ENCODE measurements at regions not wholly inside any gene's neighbourhood (a gene's known extent, or its start where the extent isn't known, plus 50 kb on each side); places are given as distances from the start of the nearest gene placed in this dataset.

DNA sequence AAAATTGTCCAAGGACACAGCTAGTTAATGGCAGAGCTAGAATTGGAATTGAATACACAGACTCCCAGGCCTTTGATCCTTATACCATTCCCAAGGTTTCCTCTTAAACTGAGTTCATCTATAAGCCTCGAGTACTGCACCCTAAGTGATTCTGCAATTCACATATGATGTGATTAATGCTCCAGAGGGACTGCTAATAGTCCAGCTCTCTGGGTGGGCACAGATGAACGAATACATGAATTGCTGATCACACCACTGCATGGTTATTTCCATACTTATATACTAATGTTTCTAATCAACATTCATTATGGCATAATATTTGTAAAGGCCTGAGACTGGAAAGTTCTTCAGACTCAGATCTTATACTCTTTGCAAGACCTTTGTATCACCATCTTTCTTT, 101.8 kb downstream of the NUFIP1 start:
- TF ChIP-seq, protein P1, sequence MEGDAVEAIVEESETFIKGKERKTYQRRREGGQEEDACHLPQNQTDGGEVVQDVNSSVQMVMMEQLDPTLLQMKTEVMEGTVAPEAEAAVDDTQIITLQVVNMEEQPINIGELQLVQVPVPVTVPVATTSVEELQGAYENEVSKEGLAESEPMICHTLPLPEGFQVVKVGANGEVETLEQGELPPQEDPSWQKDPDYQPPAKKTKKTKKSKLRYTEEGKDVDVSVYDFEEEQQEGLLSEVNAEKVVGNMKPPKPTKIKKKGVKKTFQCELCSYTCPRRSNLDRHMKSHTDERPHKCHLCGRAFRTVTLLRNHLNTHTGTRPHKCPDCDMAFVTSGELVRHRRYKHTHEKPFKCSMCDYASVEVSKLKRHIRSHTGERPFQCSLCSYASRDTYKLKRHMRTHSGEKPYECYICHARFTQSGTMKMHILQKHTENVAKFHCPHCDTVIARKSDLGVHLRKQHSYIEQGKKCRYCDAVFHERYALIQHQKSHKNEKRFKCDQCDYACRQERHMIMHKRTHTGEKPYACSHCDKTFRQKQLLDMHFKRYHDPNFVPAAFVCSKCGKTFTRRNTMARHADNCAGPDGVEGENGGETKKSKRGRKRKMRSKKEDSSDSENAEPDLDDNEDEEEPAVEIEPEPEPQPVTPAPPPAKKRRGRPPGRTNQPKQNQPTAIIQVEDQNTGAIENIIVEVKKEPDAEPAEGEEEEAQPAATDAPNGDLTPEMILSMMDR (IDR thresholded peaks at IDR 0.05), result no peak
- Mint-ChIP-seq H3K4me1 (ENCODE audit: low read depth) (peaks cover 15% of the 10 kb centered on the region), H3K9me3 (ENCODE audit: low read depth) (no peaks in the 10 kb centered on the region), H3K27ac (ENCODE audit: unreplicated experiment) (no peak overlapping the region), H3K4me3 (ENCODE audit: unreplicated experiment) (no peak overlapping the region), H3K36me3 (ENCODE audit: low read depth) (no peaks in the 10 kb centered on the region), H3K27me3 (ENCODE audit: low read depth) (no peaks in the 10 kb centered on the region)
- DNase-seq (ENCODE audit: low spot score), result no peak

DNA sequence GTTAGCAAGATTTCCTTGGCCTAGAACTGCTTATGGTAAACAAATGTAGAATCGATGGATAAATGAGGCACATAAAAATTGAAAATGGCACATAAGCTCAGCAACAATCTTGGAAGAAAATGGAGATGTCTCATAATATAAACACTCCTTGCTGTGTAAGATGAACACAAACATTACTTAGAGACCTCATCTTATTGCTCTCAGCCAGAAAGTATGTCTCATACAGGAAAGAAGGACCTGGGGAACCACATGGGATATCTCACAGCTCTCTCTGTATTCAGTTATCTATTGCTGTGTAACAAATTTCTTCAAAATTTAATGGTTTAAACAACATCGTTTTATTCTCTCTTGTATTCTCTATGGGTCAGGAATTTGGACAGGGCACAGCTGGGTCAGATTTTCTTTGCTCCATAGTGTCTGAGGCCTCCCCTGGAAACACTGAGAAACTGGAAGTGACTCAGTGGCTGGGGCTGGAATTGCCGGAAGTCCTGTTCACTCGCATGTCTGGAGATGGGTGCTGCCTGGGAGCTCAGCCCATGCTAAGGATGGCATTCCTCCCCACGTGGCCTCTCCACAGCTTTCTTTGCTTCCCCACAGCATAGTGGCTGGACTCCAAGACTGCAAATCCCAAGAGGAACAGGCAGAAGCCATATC, 105.1 kb downstream of the NUFIP1 start:
- no peaks in the 10 kb centered on the region for H3K27me3 Mint-ChIP-seq (ENCODE audit: low read depth)
- peak overlapping the region; percentile 92 for H3K27ac Mint-ChIP-seq (ENCODE audit: unreplicated experiment)
- TF ChIP-seq, protein P1 (IDR thresholded peaks at IDR 0.05), result peak; percentile 17
- H3K4me1 Mint-ChIP-seq (ENCODE audit: low read depth), result peaks cover 15% of the 10 kb centered on the region
- H3K4me3 Mint-ChIP-seq (ENCODE audit: unreplicated experiment), result no peak overlapping the region
- DNase-seq (ENCODE audit: low spot score), result no peak
- H3K9me3 Mint-ChIP-seq (ENCODE audit: low read depth), result no peaks in the 10 kb centered on the region
- no peaks in the 10 kb centered on the region for H3K36me3 Mint-ChIP-seq (ENCODE audit: low read depth)

DNA sequence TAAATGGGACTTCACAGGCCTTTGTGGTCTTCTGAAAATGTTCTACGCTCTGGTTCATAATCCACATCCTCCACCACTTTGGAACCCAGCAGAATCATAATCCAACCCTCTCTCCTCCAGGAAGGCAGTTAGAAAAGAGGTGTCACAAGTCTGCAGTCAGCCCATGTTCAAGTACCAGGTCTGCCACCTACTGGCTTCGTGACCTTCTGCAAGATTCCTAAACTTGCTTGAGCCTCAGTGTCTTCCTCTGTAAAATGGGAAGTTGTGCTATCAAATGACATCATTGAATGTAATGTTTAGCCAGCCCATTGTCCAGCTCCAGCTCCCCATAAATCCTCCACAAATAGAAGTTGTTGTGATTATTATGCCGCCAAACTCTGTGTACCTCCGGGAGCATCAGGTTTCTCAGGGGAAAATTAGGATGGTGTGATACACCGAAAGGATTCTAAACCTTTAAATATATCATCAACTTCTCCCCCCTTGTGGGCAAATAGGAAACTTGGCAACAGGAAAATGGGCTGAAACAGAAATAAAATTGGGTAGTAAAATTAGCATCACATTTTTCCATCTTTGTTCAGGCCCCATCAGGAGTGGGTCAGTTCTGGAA, 109.7 kb downstream of the NUFIP1 start:
- Mint-ChIP-seq H3K9me3 (ENCODE audit: low read depth) (peaks cover 5% of the 10 kb centered on the region), H3K4me1 (ENCODE audit: low read depth) (peaks cover 14% of the 10 kb centered on the region), H3K36me3 (ENCODE audit: low read depth) (no peaks in the 10 kb centered on the region), H3K4me3 (ENCODE audit: unreplicated experiment) (no peak overlapping the region), H3K27ac (ENCODE audit: unreplicated experiment) (no peak overlapping the region), H3K27me3 (ENCODE audit: low read depth) (no peaks in the 10 kb centered on the region)
- TF ChIP-seq, protein P1 (IDR thresholded peaks at IDR 0.05), result peak; percentile 76
- no peak for DNase-seq (ENCODE audit: low spot score)

DNA sequence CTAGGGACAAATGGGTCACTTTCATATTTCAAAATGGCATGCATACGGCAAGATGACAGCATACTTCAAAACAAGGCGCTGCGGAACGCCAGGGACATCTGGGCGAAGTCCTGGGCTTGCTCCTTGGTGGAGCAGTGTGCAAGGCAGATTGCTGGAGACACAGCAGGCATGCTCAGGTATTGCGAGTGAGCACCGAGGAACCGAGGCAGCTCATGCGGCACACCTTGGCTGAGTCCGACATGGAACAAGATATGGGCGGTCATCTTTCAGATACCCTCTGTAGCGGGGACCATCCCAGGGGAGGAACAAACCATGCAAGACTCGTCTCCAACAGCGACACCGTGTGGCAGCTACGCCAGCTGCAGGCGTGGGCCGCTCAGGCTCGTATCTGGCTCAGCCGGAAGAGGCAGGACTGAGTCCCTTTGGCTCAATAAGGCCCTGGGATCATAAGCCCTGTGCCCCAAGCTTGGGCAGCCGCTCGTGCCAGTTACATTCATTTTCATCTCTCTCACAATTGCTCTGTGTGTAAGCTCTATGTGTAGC, 112.4 kb downstream of the NUFIP1 start:
- TF ChIP-seq, protein P1 (IDR thresholded peaks at IDR 0.05), result peak; percentile 59
- H3K4me3 Mint-ChIP-seq (ENCODE audit: unreplicated experiment), result no peak overlapping the region
- no peak for DNase-seq (ENCODE audit: low spot score)
- no peaks in the 10 kb centered on the region for H3K36me3 Mint-ChIP-seq (ENCODE audit: low read depth)
- peaks cover 13% of the 10 kb centered on the region for H3K4me1 Mint-ChIP-seq (ENCODE audit: low read depth)
- no peaks in the 10 kb centered on the region for H3K27me3 Mint-ChIP-seq (ENCODE audit: low read depth)
- peaks cover 5% of the 10 kb centered on the region for H3K9me3 Mint-ChIP-seq (ENCODE audit: low read depth)
- no peak overlapping the region for H3K27ac Mint-ChIP-seq (ENCODE audit: unreplicated experiment)

DNA sequence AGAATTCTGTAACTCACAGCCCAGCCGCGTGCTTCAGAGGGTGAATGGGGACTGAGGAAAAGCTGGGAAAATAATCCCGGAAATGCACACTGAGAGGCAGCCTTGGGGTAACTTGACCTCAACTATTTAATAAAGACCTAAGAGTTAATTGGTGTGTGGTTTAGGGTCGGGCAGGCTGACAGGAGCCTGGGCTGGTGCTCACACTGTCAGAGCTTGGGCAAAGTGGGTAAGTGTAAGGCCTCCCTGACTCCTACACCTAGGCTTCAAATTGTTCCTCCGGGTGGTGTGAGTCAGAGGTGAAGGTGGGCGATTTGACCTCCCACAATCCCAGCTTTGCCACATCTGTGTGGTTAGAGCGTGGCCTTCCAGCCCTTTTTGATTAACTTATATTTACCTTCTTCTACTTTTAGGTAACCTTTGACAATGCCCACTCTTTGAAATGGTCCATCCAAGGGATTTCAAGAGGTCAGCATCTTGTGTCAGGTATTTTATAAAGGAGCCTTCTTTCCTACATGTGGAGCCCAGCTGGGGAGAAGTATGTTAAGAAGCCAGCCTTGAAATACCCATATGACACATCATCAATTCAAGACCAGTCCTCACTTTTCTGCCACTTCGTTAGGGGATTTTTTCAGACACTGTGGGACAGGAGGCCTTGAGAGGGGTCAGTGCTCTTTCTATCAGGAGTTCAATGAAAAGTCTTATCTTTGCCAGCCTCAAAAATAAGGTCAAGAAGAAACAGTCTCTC, 114.2 kb downstream of the NUFIP1 start:
- no peak overlapping the region for H3K4me3 Mint-ChIP-seq (ENCODE audit: unreplicated experiment)
- no peak for DNase-seq (ENCODE audit: low spot score)
- no peak overlapping the region for H3K27ac Mint-ChIP-seq (ENCODE audit: unreplicated experiment)
- H3K27me3 Mint-ChIP-seq (ENCODE audit: low read depth), result no peaks in the 10 kb centered on the region
- peaks cover 5% of the 10 kb centered on the region for H3K9me3 Mint-ChIP-seq (ENCODE audit: low read depth)
- TF ChIP-seq, protein P1 (IDR thresholded peaks at IDR 0.05), result no peak
- H3K36me3 Mint-ChIP-seq (ENCODE audit: low read depth), result no peaks in the 10 kb centered on the region
- H3K4me1 Mint-ChIP-seq (ENCODE audit: low read depth), result peaks cover 13% of the 10 kb centered on the region

Data from chondrocyte (in vitro differentiated cells).